ENCODE measurements at regions not wholly inside any gene's neighbourhood (a gene's known extent, or its start where the extent isn't known, plus 50 kb on each side); places are given as distances from the start of the nearest gene placed in this dataset.

DNA sequence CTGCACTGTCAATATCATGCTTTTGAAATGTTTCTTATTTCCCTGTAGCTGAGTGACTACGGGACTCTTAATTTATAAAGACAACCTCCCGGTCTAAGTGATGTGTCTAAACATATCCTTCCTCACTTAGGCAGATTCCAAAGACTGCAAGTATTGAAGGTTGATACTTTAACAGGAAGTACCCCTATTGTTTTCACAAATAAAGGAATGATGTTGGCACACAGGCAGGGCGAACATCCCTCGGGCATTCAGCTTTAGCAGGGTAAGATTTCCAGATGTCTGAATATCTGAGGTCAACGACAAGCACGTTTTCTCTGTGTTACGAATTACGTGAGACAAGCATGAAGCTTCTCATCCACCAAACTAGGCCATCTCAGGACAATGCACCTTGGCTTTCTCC is 638.0 kb upstream of the FRG1 start:
- no peaks in the 10 kb centered on the region for H3K4me1 Mint-ChIP-seq

DNA sequence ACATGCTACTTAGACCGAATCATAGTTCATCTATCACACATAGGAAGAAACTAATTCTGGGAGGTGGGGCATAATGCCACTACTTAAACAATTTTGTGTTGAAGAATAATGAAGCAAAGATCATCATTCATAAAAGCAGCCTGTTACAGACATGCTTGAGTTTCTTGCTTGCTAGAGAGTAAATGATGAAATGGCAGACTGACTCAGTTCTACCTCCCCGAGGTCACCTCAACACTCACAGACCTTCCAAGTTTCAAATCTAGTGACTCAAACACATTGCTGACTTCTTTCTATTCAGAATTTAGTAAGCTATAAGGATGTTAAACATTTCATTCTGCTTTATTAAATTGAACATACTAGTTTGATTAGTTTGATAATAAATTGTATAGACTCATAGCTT is 636.5 kb upstream of the FRG1 start:
- peaks cover 36% of the 10 kb centered on the region for H3K9me3 Mint-ChIP-seq
- TF ChIP-seq CTCF (IDR thresholded peaks at IDR 0.05; ENCODE audit: unreplicated experiment in 3 of 3): no peak
- no peaks in the 10 kb centered on the region for H3K4me1 Mint-ChIP-seq
- no peak overlapping the region for H3K27ac Mint-ChIP-seq
- H3K36me3 Mint-ChIP-seq (ENCODE audit: low read depth): no peaks in the 10 kb centered on the region
- H3K27me3 Mint-ChIP-seq (ENCODE audit: low read depth): no peaks in the 10 kb centered on the region
- H3K4me3 Mint-ChIP-seq: no peak overlapping the region

More for the DNA sequence above, 638.0 kb upstream of the FRG1 start:
- Mint-ChIP-seq H3K27me3 (ENCODE audit: low read depth) (no peaks in the 10 kb centered on the region), H3K4me3 (no peak overlapping the region), H3K27ac (no peak overlapping the region), H3K36me3 (ENCODE audit: low read depth) (no peaks in the 10 kb centered on the region), H3K9me3 (peaks cover 36% of the 10 kb centered on the region)
- no peak for TF ChIP-seq CTCF (IDR thresholded peaks at IDR 0.05; ENCODE audit: unreplicated experiment in 3 of 3)

DNA sequence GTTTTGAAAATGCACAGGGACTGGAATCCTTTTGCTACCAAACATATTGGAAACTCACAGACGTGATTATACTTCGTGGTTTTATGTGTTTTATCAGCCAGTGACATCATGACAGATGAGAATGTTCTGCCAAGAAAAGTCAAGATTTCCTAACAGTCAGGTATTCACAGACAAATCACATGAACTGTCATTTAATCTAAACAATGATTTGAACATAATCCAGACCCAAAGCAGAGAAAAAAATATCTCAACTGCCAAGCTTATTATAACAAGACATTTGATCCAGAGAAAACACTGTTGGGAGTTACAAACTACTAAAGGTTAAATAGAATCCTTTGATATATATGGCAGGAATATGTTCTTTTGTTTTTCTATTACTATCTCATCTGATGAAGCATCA is 635.9 kb upstream of the FRG1 start:
- Mint-ChIP-seq H3K4me1 (no peaks in the 10 kb centered on the region), H3K27ac (no peak overlapping the region), H3K9me3 (peaks cover 38% of the 10 kb centered on the region), H3K36me3 (ENCODE audit: low read depth) (no peaks in the 10 kb centered on the region), H3K4me3 (no peak overlapping the region), H3K27me3 (ENCODE audit: low read depth) (no peaks in the 10 kb centered on the region)
- TF ChIP-seq CTCF (IDR thresholded peaks at IDR 0.05; ENCODE audit: unreplicated experiment in 3 of 3): no peak

DNA sequence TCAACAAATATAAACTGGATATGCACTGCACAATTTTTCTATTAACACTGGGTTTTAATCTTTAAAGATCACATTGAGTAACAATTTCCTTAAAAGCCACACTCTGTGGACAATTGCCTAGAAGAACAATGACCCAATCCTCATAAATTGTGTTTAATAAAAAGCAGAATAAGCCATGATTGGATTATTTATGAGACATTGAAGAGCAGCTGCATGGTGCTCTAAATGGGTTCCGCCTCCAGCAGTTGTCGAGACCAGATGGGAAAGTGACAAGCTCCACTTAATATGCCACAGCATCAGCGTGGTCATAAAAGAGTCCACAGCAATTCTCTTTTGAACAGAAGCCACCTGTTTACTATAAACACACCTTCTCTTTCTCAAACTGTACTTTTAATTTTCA is 635.2 kb upstream of the FRG1 start:
- H3K27ac Mint-ChIP-seq: no peak overlapping the region
- peaks cover 36% of the 10 kb centered on the region for H3K9me3 Mint-ChIP-seq
- H3K36me3 Mint-ChIP-seq (ENCODE audit: low read depth): no peaks in the 10 kb centered on the region
- H3K4me3 Mint-ChIP-seq: no peak overlapping the region
- no peak for TF ChIP-seq CTCF (IDR thresholded peaks at IDR 0.05; ENCODE audit: unreplicated experiment in 3 of 3)
- H3K27me3 Mint-ChIP-seq (ENCODE audit: low read depth): no peaks in the 10 kb centered on the region
- H3K4me1 Mint-ChIP-seq: no peaks in the 10 kb centered on the region

DNA sequence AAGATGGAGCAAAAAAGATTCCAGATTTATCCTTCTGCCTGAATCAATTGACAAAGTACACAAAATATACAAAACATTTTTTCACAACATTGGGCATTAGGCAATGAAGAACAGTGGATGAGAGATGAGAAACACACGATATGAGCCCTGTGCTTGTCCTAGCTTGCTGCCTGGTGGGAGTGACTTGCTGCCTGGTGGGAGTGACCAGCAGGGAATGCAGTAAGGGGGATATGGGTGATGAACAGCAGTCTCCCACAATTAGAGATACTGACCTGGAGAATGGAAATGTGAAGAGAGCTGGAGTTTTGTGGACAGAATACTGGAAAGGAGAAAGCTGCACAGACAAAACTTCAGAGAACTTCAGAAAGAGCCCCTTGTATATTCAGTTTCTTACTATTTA is 629.4 kb upstream of the FRG1 start:
- Mint-ChIP-seq H3K4me3 (no peak overlapping the region), H3K36me3 (ENCODE audit: low read depth) (peaks cover 6% of the 10 kb centered on the region), H3K9me3 (peaks cover 39% of the 10 kb centered on the region), H3K27ac (no peak overlapping the region), H3K4me1 (no peaks in the 10 kb centered on the region), H3K27me3 (ENCODE audit: low read depth) (no peaks in the 10 kb centered on the region)
- no peak for TF ChIP-seq CTCF (IDR thresholded peaks at IDR 0.05; ENCODE audit: unreplicated experiment in 3 of 3)

DNA sequence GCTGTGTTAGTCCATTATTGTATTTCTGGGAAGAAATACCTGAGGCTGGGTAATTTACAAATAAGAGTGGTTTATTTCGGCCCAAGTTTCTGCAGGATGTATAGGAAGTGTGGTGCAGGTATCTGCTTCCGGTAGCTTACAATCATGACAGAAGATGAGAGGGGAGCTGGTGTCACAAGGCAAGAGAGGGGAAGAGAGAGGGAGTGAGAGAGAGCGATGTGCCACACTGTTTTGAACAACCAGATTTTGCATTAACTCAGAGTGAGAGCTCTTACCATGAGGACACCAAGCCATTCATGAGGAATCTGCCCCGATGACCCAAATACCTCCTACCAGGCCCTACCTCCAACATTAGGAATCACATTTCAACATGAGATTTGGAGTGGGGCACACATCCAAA is 627.6 kb upstream of the FRG1 start:
- no peak overlapping the region for H3K4me3 Mint-ChIP-seq
- H3K27ac Mint-ChIP-seq: no peak overlapping the region
- no peaks in the 10 kb centered on the region for H3K27me3 Mint-ChIP-seq (ENCODE audit: low read depth)
- H3K9me3 Mint-ChIP-seq: peaks cover 35% of the 10 kb centered on the region
- H3K36me3 Mint-ChIP-seq (ENCODE audit: low read depth): peaks cover 6% of the 10 kb centered on the region
- no peak for TF ChIP-seq CTCF (IDR thresholded peaks at IDR 0.05; ENCODE audit: unreplicated experiment in 3 of 3)
- H3K4me1 Mint-ChIP-seq: no peaks in the 10 kb centered on the region

All from nephron (organoid).